ENCODE measurements at regions not wholly inside any gene's neighbourhood (a gene's known extent, or its start where the extent isn't known, plus 50 kb on each side); places are given as distances from the start of the nearest gene placed in this dataset.

- no peak for TF ChIP-seq RFX5 (IDR thresholded peaks at IDR 0.05; ENCODE audit: low read depth, low read length)
- no peak for TF ChIP-seq MXI1 (IDR thresholded peaks at IDR 0.05; ENCODE audit: low read depth, low read length)
- no peak for TF ChIP-seq EZH2 (IDR thresholded peaks at IDR 0.05; ENCODE audit: borderline replicate concordance, low read depth, low read length)
- no peak for TF ChIP-seq POLR2A (conservative IDR thresholded peaks at IDR 0.05)
- no peak for TF ChIP-seq ZNF766 (CRISPR knock-in tag; conservative IDR thresholded peaks at IDR 0.05)
- TF ChIP-seq ATF6 (CRISPR knock-in tag; IDR thresholded peaks at IDR 0.05), result no peak
- no peak for TF ChIP-seq AFF4 (CRISPR knock-in tag; IDR thresholded peaks at IDR 0.05)
- no peak for TF ChIP-seq SRF (CRISPR knock-in tag; IDR thresholded peaks at IDR 0.05)
- no peak for TF ChIP-seq MAX (CRISPR knock-in tag; IDR thresholded peaks at IDR 0.05)
These were observed 584.0 kb downstream of the QKI start for GRCh38 chr6:163998496-163998895.

Data from K562 (cell line).